GM12878 (cell line): ENCODE measurements at regions not wholly inside any gene's neighbourhood (a gene's known extent, or its start where the extent isn't known, plus 50 kb on each side); places are given as distances from the start of the nearest gene placed in this dataset.

ENCODE experiments used
- ATAC-seq: fragments of 200-7000 bp; cut with Tn5 transposase; 3 replicates; pipeline ENCODE4 v1.9.1; 2020; ENCODE audit warnings: mild to moderate bottlenecking, moderate library complexity
- BruUV-seq: library from RNA; stranded (reverse); fragments of 400-500 nt; replicated peaks from 2 replicates; lab custom pipeline; 2021; lab: Mats Ljungman, UMichigan
- CTCF ChIA-PET: fragments of 300-600 bp; sonication (Branson Sonifier 250); formaldehyde crosslinking; extraction: SDS; loops from one replicate; lab custom pipeline; 2021; ENCODE audit warnings: inconsistent platforms; lab: Yijun Ruan, JAX
- POLR2A ChIA-PET: fragments of 350-600 bp; formaldehyde crosslinking; extraction: SDS; loops from one replicate; lab custom pipeline; 2021; ENCODE audit warnings: inconsistent platforms; lab: Charles Lee
- RAD21 ChIA-PET: fragments of 300-600 bp; sonication (Branson Sonifier 250); formaldehyde crosslinking; loops from one replicate; lab custom pipeline; 2023; ENCODE audit warnings: antibody characterized with exemption; ENCODE audit not compliant: unreplicated experiment; lab: Charles Lee
- SMC1A ChIA-PET: fragments of 300-600 bp; sonication (Branson Sonifier 250); formaldehyde crosslinking; loops from one replicate; lab custom pipeline; 2023; ENCODE audit not compliant: unreplicated experiment, uncharacterized antibody; lab: Charles Lee
- DNase-seq: peaks from one replicate; pipeline ENCODE4 v3.0.0-alpha.2; 2011; ENCODE audit warnings: low read depth, low spot score
- FAIRE-seq: peaks from 3 replicates; lab custom pipeline; 2011; peaks lifted over from hg19 to GRCh38; lab: Jason Lieb, UNC
- H2AFZ ChIP-seq: 2 replicates; pipeline ENCODE4 v1.6.0; 2011; ENCODE audit warnings: low read depth, low read length, control low read depth; ENCODE audit not compliant: control insufficient read depth
- H3K27ac ChIP-seq: 2 replicates; pipeline ENCODE4 v1.5.1; 2011; ENCODE audit warnings: control low read depth; ENCODE audit not compliant: control insufficient read depth, insufficient read depth
- H3K27me3 ChIP-seq, 2 experiments: replicated peaks in 1 of 2; 2 replicates each; pipeline versions ENCODE4 v1.6.0 to v1.6.1; 2011; ENCODE audit warnings: low read length in 1 of 2; ENCODE audit not compliant: control insufficient read depth in 2 of 2, insufficient read depth in 2 of 2
- H3K36me3 ChIP-seq, 2 experiments: 2 replicates each; pipeline ENCODE4 v1.5.1; 2011; ENCODE audit warnings: low read length in 1 of 2; ENCODE audit not compliant: control insufficient read depth in 2 of 2, insufficient read depth in 2 of 2
- H3K4me1 ChIP-seq: 2 replicates; pipeline ENCODE4 v1.6.1; 2011; ENCODE audit warnings: mild to moderate bottlenecking, low read length, moderate library complexity, mixed read lengths; ENCODE audit not compliant: control insufficient read depth, insufficient read depth
- H3K4me2 ChIP-seq: 2 replicates; pipeline ENCODE4 v1.6.0; 2011; ENCODE audit warnings: control low read depth; ENCODE audit not compliant: control insufficient read depth, insufficient read depth
- H3K4me3 ChIP-seq: fragments of 200-600 bp; sonication (generic); 2 replicates; pipeline ENCODE4 v1.5.1; 2016
- H3K79me2 ChIP-seq: 2 replicates; pipeline ENCODE4 v1.6.0; 2011; ENCODE audit warnings: low read length; ENCODE audit not compliant: control insufficient read depth, insufficient read depth
- H3K9ac ChIP-seq: 2 replicates; pipeline ENCODE4 v1.8.0; 2011; ENCODE audit warnings: low read length, control low read depth, mixed read lengths; ENCODE audit not compliant: control insufficient read depth, insufficient read depth
- H3K9me3 ChIP-seq: replicated peaks from 3 replicates; pipeline ENCODE4 v1.5.1; 2011; ENCODE audit warnings: mild to moderate bottlenecking, low read length; ENCODE audit not compliant: control insufficient read depth, insufficient read depth
- H4K20me1 ChIP-seq: 2 replicates; pipeline ENCODE4 v1.6.0; 2011; ENCODE audit not compliant: control insufficient read depth, insufficient read depth
- REST ChIP-seq: IDR thresholded peaks from 2 replicates; pipeline ENCODE4 v1.6.1; 2012; ENCODE audit warnings: mild to moderate bottlenecking, low read depth, low read length
- YY1 ChIP-seq: IDR thresholded peaks from 2 replicates; pipeline ENCODE4 v1.6.1; 2011; ENCODE audit warnings: low read depth, mild to moderate bottlenecking, low read length
- ZNF217 ChIP-seq: fragments of 450-650 bp; IDR thresholded peaks from 2 replicates; pipeline ENCODE4 v1.6.1; 2017; ENCODE audit warnings: antibody characterized with exemption, mild to moderate bottlenecking
- WGBS: methylation state at CpG from one replicate; pipeline ENCODE4 v1.1.6; 2016; ENCODE audit warnings: low lambda C conversion rate; ENCODE audit not compliant: insufficient replicate concordance, insufficient coverage; ENCODE audit errors: missing lambda C conversion rate; 5-methylcytosine and 5-hydroxymethylcytosine counted together
- in situ Hi-C: fragments of 300-500 bp; cut with MboI; formaldehyde crosslinking; loops from 9 replicates; pipeline ENCODE4 v1.14.3; 2018; ENCODE audit warnings: mixed read lengths
- intact Hi-C: fragments of 100-400 bp; cut with micrococcal nuclease; formaldehyde crosslinking; loops from one replicate; pipeline ENCODE4 v1.14.2; 2022; ENCODE audit not compliant: unreplicated experiment
- TF ChIP-seq, protein P1 (sequence below): fragments of 450-650 bp; IDR thresholded peaks from 2 replicates; pipeline ENCODE4 v1.6.1; 2016; ENCODE audit warnings: mild to moderate bottlenecking, moderate library complexity, borderline replicate concordance
- TF ChIP-seq, protein P2 (sequence below): IDR thresholded peaks from 2 replicates; pipeline ENCODE4 v1.6.1; 2012; ENCODE audit warnings: low read depth, low read length, improper control_type of control experiment

DNA sequence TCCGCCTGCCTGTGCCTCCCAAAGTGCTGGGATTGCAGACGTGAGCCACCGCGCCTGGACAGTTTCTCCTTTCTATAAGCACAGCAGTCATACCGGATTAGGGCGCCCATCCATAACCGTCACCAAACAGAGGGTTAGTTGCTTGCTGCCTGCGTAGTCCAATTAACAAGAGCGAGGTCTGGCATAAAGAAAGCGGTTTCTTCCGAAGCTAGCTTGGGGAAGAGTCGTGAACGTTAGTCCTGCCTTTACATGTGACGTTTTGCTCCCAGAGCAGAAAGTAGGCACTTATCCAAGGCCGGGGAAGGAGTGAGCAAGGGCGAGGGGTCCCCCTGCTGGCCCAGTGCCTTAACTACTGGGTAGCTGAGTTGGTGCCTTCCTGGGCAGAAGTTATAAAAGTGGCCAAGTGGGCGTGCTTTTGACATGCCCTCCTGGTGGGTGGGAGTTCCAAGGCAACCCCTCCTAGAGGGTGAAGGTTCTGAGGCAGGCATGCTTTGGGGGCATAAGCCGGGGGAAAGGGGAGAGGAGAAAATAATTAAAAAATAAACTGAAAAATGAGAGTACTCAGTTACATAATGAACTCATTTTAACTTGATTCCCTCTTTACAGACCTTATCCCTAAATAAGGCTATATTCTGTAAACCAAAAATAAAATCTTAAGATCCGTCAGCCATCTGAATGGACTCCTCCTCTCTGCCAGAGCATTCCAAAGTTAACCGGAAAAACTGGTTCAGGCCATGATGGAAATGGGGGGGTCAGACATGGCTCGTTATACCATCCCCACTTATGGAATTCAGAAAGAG is 88.0 kb downstream of the FAM217A start (continued):
- TF ChIP-seq, protein P1, sequence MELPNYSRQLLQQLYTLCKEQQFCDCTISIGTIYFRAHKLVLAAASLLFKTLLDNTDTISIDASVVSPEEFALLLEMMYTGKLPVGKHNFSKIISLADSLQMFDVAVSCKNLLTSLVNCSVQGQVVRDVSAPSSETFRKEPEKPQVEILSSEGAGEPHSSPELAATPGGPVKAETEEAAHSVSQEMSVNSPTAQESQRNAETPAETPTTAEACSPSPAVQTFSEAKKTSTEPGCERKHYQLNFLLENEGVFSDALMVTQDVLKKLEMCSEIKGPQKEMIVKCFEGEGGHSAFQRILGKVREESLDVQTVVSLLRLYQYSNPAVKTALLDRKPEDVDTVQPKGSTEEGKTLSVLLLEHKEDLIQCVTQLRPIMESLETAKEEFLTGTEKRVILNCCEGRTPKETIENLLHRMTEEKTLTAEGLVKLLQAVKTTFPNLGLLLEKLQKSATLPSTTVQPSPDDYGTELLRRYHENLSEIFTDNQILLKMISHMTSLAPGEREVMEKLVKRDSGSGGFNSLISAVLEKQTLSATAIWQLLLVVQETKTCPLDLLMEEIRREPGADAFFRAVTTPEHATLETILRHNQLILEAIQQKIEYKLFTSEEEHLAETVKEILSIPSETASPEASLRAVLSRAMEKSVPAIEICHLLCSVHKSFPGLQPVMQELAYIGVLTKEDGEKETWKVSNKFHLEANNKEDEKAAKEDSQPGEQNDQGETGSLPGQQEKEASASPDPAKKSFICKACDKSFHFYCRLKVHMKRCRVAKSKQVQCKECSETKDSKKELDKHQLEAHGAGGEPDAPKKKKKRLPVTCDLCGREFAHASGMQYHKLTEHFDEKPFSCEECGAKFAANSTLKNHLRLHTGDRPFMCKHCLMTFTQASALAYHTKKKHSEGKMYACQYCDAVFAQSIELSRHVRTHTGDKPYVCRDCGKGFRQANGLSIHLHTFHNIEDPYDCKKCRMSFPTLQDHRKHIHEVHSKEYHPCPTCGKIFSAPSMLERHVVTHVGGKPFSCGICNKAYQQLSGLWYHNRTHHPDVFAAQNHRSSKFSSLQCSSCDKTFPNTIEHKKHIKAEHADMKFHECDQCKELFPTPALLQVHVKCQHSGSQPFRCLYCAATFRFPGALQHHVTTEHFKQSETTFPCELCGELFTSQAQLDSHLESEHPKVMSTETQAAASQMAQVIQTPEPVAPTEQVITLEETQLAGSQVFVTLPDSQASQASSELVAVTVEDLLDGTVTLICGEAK: no peak
- 0 out of 2 replicates have a peak, but pooled peaks have one; percentile 22 for TF ChIP-seq YY1

GRCh38 chr6:3991941-3992340 is 87.0 kb downstream of the FAM217A start:
- POLR2A ChIA-PET: no interaction called here
- TF ChIP-seq REST: no peak
- TF ChIP-seq ZNF217: no peak
- TF ChIP-seq, protein P2, sequence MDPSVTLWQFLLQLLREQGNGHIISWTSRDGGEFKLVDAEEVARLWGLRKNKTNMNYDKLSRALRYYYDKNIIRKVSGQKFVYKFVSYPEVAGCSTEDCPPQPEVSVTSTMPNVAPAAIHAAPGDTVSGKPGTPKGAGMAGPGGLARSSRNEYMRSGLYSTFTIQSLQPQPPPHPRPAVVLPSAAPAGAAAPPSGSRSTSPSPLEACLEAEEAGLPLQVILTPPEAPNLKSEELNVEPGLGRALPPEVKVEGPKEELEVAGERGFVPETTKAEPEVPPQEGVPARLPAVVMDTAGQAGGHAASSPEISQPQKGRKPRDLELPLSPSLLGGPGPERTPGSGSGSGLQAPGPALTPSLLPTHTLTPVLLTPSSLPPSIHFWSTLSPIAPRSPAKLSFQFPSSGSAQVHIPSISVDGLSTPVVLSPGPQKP: no peak
- H3K27ac ChIP-seq: no peak overlapping the region
- SMC1A ChIA-PET: no interaction called here
- no peaks in the 10 kb centered on the region for H3K27me3 ChIP-seq
- no peaks in the 10 kb centered on the region for H3K36me3 ChIP-seq
- 74% methylated on average over 4 of the region's 4 CpGs for WGBS
- DNase-seq: no peak
- no peak overlapping the region for H3K4me2 ChIP-seq
- H3K79me2 ChIP-seq: no peaks in the 10 kb centered on the region
- FAIRE-seq: no peak
- no peak overlapping the region for H2AFZ ChIP-seq
- CTCF ChIA-PET: interaction anchor here (0.6 to 0.9 kb wide), 4 partner anchors 10 to 206 kb away, joined by 3 read pairs; no protein-coding TSS in a partner anchor
- in situ Hi-C loops: no loop called here
- H3K9ac ChIP-seq: no peak overlapping the region
- no TSS peak for BruUV-seq
- RAD21 ChIA-PET: no interaction called here
- H4K20me1 ChIP-seq: no peaks in the 10 kb centered on the region
- H3K4me3 ChIP-seq: no peak overlapping the region
- ATAC-seq: no peak
- H3K4me1 ChIP-seq: no peaks in the 10 kb centered on the region
- intact Hi-C loops: no loop called here
- no peaks in the 10 kb centered on the region for H3K9me3 ChIP-seq
